Endodermal cell (in vitro differentiated cells): ENCODE measurements at regions not wholly inside any gene's neighbourhood (a gene's known extent, or its start where the extent isn't known, plus 50 kb on each side); places are given as distances from the start of the nearest gene placed in this dataset.
"Not testable (repeated sequence)": the region's sequence is repeated elsewhere in the genome, so short reads cannot be mapped to it uniquely, and the experiment has no call there.

Experiments
- DNase-seq: peaks from one replicate; pipeline ENCODE4 v3.0.0-alpha.2; 2017
- H3K27ac ChIP-seq: 2 replicates; pipeline ENCODE4 v1.5.1; 2013; ENCODE audit warnings: mild to moderate bottlenecking, low read depth, low read length, moderate library complexity
- H3K27me3 ChIP-seq: 2 replicates; pipeline ENCODE4 v1.6.1; 2013; ENCODE audit warnings: mild to moderate bottlenecking, low read length, moderate library complexity; ENCODE audit not compliant: insufficient read depth, control insufficient read depth, poor library complexity, severe bottlenecking
- H3K36me3 ChIP-seq: 2 replicates; pipeline ENCODE4 v1.7.0; 2013; ENCODE audit warnings: mild to moderate bottlenecking, low read length, moderate library complexity; ENCODE audit not compliant: control insufficient read depth, insufficient read depth
- H3K4me1 ChIP-seq: one replicate; pipeline ENCODE4 v1.7.0; 2013; ENCODE audit warnings: low read length; ENCODE audit not compliant: control insufficient read depth, insufficient read depth
- H3K4me3 ChIP-seq: 2 replicates; pipeline ENCODE4 v1.5.1; 2013; ENCODE audit warnings: mild to moderate bottlenecking, low read length, moderate library complexity
- H3K9ac ChIP-seq: 2 replicates; pipeline ENCODE4 v1.6.1; 2013; ENCODE audit warnings: mild to moderate bottlenecking, low read length, moderate library complexity; ENCODE audit not compliant: poor library complexity, severe bottlenecking; ENCODE audit errors: extremely low read depth
- H3K9me3 ChIP-seq: 2 replicates; pipeline ENCODE4 v1.6.1; 2013; ENCODE audit warnings: mild to moderate bottlenecking, low read length, moderate library complexity; ENCODE audit not compliant: control insufficient read depth
- H3K27ac Mint-ChIP-seq: 2 replicates; pipeline ENCODE4 v1.8.0; 2020; ENCODE audit warnings: mixed read lengths
- H3K27me3 Mint-ChIP-seq: 2 replicates; pipeline ENCODE4 v1.8.0; 2021; ENCODE audit warnings: mild to moderate bottlenecking, mixed read lengths; ENCODE audit not compliant: insufficient read depth
- H3K36me3 Mint-ChIP-seq: 2 replicates; pipeline ENCODE4 v1.8.0; 2020; ENCODE audit warnings: low read depth, mixed read lengths
- H3K4me1 Mint-ChIP-seq: 2 replicates; pipeline ENCODE4 v1.8.0; 2020; ENCODE audit warnings: mixed read lengths
- H3K4me3 Mint-ChIP-seq: 2 replicates; pipeline ENCODE4 v1.8.0; 2020; ENCODE audit warnings: mild to moderate bottlenecking, moderate library complexity, mixed read lengths
- H3K9me3 Mint-ChIP-seq: 2 replicates; pipeline ENCODE4 v1.8.0; 2020; ENCODE audit warnings: mild to moderate bottlenecking, mixed read lengths
- WGBS, 2 experiments: methylation state at CpG; one replicate each; pipeline versions ENCODE4 v1.1.5 to v1.1.7; 2013; ENCODE audit warnings: missing lambda C conversion rate in 2 of 2, mixed read lengths in 1 of 2; ENCODE audit not compliant: insufficient coverage in 1 of 2, insufficient read length in 1 of 2; 5-methylcytosine and 5-hydroxymethylcytosine counted together
- TF ChIP-seq, protein P1 (sequence below): fragments of 200-600 bp; sonication (generic); conservative IDR thresholded peaks from 2 replicates; pipeline ENCODE4 v1.5.0; 2021; ENCODE audit warnings: antibody characterized with exemption, mild to moderate bottlenecking

DNA sequence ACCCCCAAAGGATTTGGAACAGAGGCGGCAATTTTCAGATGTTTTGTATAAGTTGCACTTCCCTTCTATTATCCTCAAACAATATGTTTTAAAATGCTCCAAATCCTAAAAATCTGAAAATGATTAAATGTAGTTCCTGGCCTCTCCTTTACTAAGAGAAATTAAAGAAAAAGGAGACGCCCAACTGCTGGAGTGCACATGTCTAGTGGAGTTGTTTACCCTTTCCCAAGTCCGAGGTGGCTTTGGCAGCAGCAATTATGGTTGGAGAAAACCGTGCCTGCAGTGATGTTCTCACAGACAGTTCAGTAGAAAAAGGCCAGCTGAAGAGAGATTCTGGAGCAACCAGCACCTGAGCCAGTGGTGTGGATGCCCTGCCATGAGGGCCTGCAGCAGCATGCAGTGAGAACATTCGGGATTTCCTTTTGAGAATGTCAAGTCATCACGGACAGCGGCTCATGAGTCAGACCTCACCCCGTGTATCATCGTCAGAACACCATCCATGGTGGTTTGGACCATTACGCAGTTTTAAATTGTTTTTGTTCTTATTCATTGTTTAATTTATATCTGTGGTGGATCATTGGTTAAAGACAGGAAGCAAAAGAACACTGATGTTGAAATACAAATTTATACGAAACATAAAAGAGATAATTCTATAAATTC lies 179.0 kb upstream of the KRR1 start:
- Histone ChIP-seq H3K27me3 (no peaks in the 10 kb centered on the region), H3K4me1 (no peaks in the 10 kb centered on the region), H3K27ac (no peak overlapping the region), H3K9me3 (no peaks in the 10 kb centered on the region), H3K9ac (no peak overlapping the region), H3K36me3 (no peaks in the 10 kb centered on the region), H3K4me3 (no peak overlapping the region)
- Mint-ChIP-seq H3K27ac (no peak overlapping the region), H3K27me3 (no peaks in the 10 kb centered on the region), H3K4me3 (no peak overlapping the region), H3K9me3 (no peaks in the 10 kb centered on the region), H3K4me1 (no peaks in the 10 kb centered on the region), H3K36me3 (no peaks in the 10 kb centered on the region)
- 91 to 94% methylated on average over 8 to 11 of the region's 11 CpGs for WGBS, 2 experiments
- TF ChIP-seq, protein P1, sequence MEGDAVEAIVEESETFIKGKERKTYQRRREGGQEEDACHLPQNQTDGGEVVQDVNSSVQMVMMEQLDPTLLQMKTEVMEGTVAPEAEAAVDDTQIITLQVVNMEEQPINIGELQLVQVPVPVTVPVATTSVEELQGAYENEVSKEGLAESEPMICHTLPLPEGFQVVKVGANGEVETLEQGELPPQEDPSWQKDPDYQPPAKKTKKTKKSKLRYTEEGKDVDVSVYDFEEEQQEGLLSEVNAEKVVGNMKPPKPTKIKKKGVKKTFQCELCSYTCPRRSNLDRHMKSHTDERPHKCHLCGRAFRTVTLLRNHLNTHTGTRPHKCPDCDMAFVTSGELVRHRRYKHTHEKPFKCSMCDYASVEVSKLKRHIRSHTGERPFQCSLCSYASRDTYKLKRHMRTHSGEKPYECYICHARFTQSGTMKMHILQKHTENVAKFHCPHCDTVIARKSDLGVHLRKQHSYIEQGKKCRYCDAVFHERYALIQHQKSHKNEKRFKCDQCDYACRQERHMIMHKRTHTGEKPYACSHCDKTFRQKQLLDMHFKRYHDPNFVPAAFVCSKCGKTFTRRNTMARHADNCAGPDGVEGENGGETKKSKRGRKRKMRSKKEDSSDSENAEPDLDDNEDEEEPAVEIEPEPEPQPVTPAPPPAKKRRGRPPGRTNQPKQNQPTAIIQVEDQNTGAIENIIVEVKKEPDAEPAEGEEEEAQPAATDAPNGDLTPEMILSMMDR: no peak
- DNase-seq: no peak

DNA sequence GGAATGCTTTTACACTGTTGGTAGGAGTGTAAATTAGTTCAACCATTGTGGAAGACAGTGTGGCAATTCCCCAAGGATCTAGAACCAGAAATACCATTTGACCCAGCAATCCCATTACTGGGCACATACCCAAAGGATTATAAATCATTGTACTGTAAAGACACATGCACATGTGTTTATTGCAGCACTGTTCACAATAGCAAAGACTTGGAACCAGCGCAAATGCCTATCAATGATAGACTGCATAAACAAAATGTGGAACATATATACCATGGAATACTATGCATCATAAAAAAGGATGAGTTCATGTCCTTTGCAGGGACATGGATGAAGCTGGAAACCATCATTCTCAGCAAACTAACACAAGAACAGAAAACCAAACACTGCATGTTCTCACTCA lies 174.8 kb upstream of the KRR1 start:
- not testable (repeated sequence) for H3K27ac ChIP-seq, H3K9me3 ChIP-seq

DNA sequence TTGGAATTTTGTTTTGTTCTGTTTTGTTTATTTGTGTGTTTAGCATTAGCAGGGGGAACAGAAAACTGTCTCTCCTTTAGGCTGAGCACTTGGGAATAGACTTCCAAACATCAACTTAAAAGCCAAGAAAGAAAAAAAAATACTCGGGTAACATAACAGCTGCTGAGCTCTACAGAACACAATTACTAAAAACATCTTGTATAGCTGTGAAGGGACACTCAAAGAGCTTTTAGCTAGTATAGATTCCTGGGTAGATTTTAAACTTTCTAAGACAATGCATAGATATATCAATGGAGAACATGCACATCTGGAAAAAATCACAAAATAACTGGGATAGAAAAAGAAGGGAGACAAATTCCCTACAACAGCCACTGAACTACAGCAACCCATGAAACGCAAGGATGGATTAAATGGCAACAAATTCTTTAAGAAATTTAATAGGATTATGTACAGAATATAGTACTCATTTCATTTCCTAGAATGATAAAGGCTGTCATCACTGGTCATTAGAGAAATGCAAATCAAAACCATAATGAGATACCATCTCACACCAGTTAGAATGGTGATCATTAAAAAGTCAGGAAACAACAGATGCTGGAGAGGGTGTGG lies 174.3 kb upstream of the KRR1 start:
- DNase-seq: no peak
- TF ChIP-seq, protein P1: no peak
- Histone ChIP-seq H3K27ac (no peak overlapping the region), H3K27me3 (no peaks in the 10 kb centered on the region), H3K9ac (no peak overlapping the region), H3K4me1 (no peaks in the 10 kb centered on the region), H3K4me3 (no peak overlapping the region), H3K9me3 (no peaks in the 10 kb centered on the region), H3K36me3 (no peaks in the 10 kb centered on the region)
- Mint-ChIP-seq H3K4me3 (no peak overlapping the region), H3K9me3 (peaks cover 7% of the 10 kb centered on the region), H3K4me1 (no peaks in the 10 kb centered on the region), H3K27me3 (no peaks in the 10 kb centered on the region), H3K36me3 (no peaks in the 10 kb centered on the region), H3K27ac (no peak overlapping the region)
- 86% methylated on average over 1 of the region's 2 CpGs; no CpG with 5 or more reads in 1 of the 2 experiments for whole genome bisulfite sequencing, 2 experiments

More for the DNA sequence above, 174.8 kb upstream of the KRR1 start:
- H3K4me1 Mint-ChIP-seq, H3K4me3 Mint-ChIP-seq, H3K9ac ChIP-seq, H3K9me3 Mint-ChIP-seq, H3K27me3 Mint-ChIP-seq, H3K27me3 ChIP-seq, H3K36me3 Mint-ChIP-seq, H3K36me3 ChIP-seq, DNase-seq, H3K27ac Mint-ChIP-seq, H3K4me1 ChIP-seq, H3K4me3 ChIP-seq: not testable (repeated sequence)
- 40 to 67% methylated on average over 1 of the region's 1 CpG for WGBS, 2 experiments
